ENCODE measurements at regions not wholly inside any gene's neighbourhood (a gene's known extent, or its start where the extent isn't known, plus 50 kb on each side); places are given as distances from the start of the nearest gene placed in this dataset.

DNA sequence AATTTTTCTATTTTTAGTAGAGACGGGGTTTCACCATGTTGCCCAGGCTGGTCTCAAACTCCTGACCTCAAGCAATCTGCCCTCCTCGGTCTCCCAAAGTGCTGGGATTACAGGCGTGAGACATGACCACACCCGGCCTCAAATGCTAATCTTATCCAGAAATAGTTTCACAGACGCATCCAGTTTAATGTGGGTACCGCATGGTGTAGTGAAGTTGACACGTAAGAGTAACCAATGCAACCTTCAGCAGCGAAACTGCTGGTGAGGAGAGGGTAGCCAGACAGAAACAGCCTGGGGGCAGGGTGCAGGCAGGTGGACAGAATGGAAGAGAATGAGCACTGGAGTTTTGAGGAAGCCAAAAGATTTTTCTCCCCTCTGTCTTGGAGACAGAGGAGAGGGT lies 63.5 kb upstream of the FAM180A start:
- TF ChIP-seq POLR2A (IDR thresholded peaks at IDR 0.05) (no peak), CTCF (IDR thresholded peaks at IDR 0.05) (no peak)

Data from esophagus squamous epithelium (tissue), 4 donors.